Lower lobe of right lung (tissue), 2 donors: ENCODE measurements at regions not wholly inside any gene's neighbourhood (a gene's known extent, or its start where the extent isn't known, plus 50 kb on each side); places are given as distances from the start of the nearest gene placed in this dataset.

Experiments used
- ATAC-seq, 2 donors: fragments of 200-7000 bp; cut with Tn5 transposase; one replicate each; pipeline ENCODE4 v1.9.1; 2020 to 2022; ENCODE audit warnings: mild to moderate bottlenecking in 2 of 2, moderate library complexity in 2 of 2
- DNase-seq: peaks from one replicate; pipeline ENCODE4 v3.0.0-alpha.2; 2020
- H3K27ac ChIP-seq: fragments of 200-600 bp; one replicate; pipeline ENCODE4 v1.8.0; 2022
- H3K27me3 ChIP-seq: fragments of 200-600 bp; one replicate; pipeline ENCODE4 v1.8.0; 2022; ENCODE audit warnings: low read depth
- H3K36me3 ChIP-seq: fragments of 200-600 bp; one replicate; pipeline ENCODE4 v1.8.0; 2022; ENCODE audit warnings: mild to moderate bottlenecking
- H3K4me1 ChIP-seq: fragments of 200-600 bp; one replicate; pipeline ENCODE4 v1.8.0; 2022
- H3K4me3 ChIP-seq: fragments of 200-600 bp; one replicate; pipeline ENCODE4 v1.8.0; 2022; ENCODE audit warnings: mild to moderate bottlenecking
- H3K9me3 ChIP-seq: fragments of 200-600 bp; one replicate; pipeline ENCODE4 v1.8.0; 2022
- intact Hi-C: fragments of 100-400 bp; cut with DNase I; formaldehyde crosslinking; loops from one replicate; pipeline ENCODE4 v1.11.0; 2022
- TF ChIP-seq, protein P1 (sequence below): fragments of 200-600 bp; IDR thresholded peaks from one replicate; pipeline ENCODE4 v1.8.0; 2022; ENCODE audit warnings: antibody characterized with exemption, mild to moderate bottlenecking
- donor health status: DM: no; HTN: yes; CAD: no; lungs with severe emphysema.

DNA sequence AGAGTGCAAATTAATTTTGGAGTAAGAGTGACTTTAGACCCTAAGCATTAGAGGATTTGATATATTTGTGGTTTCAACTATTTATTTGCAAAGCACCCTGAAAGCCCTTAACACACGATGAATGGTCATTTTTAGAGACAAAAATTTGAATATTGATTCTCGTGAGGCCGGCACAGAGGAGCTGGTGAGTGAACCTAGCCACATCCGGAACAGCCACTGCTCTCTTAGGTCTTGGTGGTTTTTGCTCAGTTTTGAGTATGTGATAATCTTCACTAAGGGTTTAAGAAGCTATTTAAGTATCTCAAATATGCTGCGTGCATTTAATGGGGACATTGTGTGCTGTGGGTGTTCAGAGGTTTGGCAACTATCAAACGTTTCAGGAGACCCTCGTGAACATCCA lies 204.8 kb downstream of the TSN start:
- Histone ChIP-seq H3K9me3 (no peaks in the 10 kb centered on the region), H3K27me3 (no peaks in the 10 kb centered on the region), H3K4me1 (no peaks in the 10 kb centered on the region), H3K27ac (no peak overlapping the region), H3K4me3 (no peak overlapping the region), H3K36me3 (no peaks in the 10 kb centered on the region)
- TF ChIP-seq, protein P1, sequence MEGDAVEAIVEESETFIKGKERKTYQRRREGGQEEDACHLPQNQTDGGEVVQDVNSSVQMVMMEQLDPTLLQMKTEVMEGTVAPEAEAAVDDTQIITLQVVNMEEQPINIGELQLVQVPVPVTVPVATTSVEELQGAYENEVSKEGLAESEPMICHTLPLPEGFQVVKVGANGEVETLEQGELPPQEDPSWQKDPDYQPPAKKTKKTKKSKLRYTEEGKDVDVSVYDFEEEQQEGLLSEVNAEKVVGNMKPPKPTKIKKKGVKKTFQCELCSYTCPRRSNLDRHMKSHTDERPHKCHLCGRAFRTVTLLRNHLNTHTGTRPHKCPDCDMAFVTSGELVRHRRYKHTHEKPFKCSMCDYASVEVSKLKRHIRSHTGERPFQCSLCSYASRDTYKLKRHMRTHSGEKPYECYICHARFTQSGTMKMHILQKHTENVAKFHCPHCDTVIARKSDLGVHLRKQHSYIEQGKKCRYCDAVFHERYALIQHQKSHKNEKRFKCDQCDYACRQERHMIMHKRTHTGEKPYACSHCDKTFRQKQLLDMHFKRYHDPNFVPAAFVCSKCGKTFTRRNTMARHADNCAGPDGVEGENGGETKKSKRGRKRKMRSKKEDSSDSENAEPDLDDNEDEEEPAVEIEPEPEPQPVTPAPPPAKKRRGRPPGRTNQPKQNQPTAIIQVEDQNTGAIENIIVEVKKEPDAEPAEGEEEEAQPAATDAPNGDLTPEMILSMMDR = no peak
- no peak for ATAC-seq
- DNase-seq = no peak
- intact Hi-C loops = no loop called here

DNA sequence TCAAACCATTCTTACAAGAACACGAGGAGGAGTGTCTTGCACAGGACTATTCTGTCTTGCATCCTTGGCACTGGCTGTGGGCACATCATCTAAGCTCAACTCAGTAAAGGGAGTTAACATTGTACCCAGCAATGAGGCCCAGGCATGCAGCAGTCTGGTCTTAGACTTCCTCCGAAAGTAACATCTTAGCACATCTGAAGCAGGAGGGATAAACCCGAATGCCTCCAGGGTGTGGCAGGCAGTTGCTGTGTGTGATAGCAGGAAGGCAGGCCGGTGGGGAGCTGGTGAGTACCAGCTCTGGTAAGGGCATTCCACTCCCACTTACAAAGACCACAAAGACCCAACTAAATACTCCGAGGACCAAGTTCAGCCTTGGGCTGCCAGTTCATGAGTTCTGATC lies 206.3 kb downstream of the TSN start:
- Histone ChIP-seq H3K4me1 (no peaks in the 10 kb centered on the region), H3K4me3 (no peak overlapping the region), H3K9me3 (no peaks in the 10 kb centered on the region), H3K27me3 (no peaks in the 10 kb centered on the region), H3K27ac (no peak overlapping the region), H3K36me3 (no peaks in the 10 kb centered on the region)
- DNase-seq (no peak), ATAC-seq (no peak)
- intact Hi-C loops = no loop called here
- TF ChIP-seq, protein P1 = no peak

DNA sequence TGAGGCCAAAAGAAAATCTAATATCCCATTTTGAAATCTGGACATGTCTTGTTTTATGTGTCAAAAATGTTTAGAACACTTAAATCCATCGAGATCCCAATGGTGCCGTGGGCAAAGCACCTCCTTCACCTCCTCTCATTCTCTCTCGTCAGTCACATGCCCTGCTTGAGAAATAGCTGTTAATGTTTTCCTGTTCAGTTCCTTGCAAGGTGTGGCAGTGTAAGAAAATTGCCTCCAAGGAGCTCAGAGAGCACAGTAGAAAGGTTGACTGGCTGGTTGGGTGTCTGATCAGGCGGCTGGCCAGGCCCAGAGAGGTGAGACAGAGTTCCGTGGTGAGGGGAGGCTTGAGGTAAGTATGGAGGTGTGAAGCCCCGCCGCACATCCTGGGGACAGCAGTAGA lies 210.2 kb downstream of the TSN start:
- no peaks in the 10 kb centered on the region for H3K27me3 ChIP-seq
- H3K4me1 ChIP-seq = peaks cover 16% of the 10 kb centered on the region
- TF ChIP-seq, protein P1 = no peak
- no peaks in the 10 kb centered on the region for H3K36me3 ChIP-seq
- H3K27ac ChIP-seq = no peak overlapping the region
- no peak overlapping the region for H3K4me3 ChIP-seq
- ATAC-seq (peak; percentile 34 to 36), DNase-seq (no peak)
- no peaks in the 10 kb centered on the region for H3K9me3 ChIP-seq
- intact Hi-C loops = no loop called here

DNA sequence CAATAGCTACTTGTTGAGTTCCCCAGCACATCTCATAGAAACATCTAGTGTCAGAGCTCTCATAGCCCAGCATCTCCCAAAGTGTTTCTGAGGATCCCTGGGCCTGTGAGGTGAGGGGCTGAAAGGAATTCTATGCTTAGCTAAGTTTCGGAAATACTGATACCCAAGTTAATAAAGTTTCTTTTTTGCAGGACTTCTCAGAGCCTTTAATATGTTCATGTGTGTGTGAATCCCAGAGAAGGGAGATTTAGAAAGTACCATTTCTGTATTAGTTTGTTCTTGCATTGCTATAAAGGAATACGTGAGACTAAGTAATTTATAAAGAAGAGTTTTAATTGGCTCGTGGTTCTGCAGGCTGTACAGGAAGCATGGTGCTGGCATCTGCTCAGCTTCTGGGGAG lies 211.2 kb downstream of the TSN start:
- Histone ChIP-seq H3K4me3 (no peak overlapping the region), H3K4me1 (peaks cover 16% of the 10 kb centered on the region), H3K9me3 (no peaks in the 10 kb centered on the region), H3K27me3 (no peaks in the 10 kb centered on the region), H3K27ac (no peak overlapping the region), H3K36me3 (no peaks in the 10 kb centered on the region)
- DNase-seq (no peak), ATAC-seq (no peak)
- intact Hi-C loops = no loop called here
- TF ChIP-seq, protein P1 = no peak

DNA sequence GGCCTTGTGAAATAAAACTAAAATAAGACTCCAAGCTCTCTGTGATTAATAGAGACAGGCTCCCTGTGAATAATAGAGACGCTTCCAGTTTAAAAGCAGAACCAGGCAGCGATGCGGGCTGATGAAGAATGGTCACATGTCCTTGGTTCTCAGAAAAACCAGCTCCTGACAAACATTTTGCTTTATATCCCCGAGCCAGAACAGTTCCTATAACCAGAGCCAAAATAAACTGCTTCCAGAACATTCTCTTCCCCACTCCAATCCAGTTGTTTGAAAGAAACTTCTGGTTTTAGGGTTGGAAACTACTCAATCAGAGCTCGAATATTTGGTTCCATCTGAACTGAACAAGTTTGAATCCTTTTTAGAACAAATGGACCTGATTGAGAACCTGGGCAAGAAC lies 213.7 kb downstream of the TSN start:
- H3K4me3 ChIP-seq = no peak overlapping the region
- H3K9me3 ChIP-seq = no peaks in the 10 kb centered on the region
- H3K27me3 ChIP-seq = no peaks in the 10 kb centered on the region
- TF ChIP-seq, protein P1 = no peak
- no peak for DNase-seq
- peaks cover 16% of the 10 kb centered on the region for H3K4me1 ChIP-seq
- ATAC-seq = peak; percentile 37 to 44
- intact Hi-C loops = no loop called here
- H3K36me3 ChIP-seq = no peaks in the 10 kb centered on the region
- peak overlapping the region; percentile 43 for H3K27ac ChIP-seq
